Neuronal stem cell (in vitro differentiated cells): ENCODE measurements at regions not wholly inside any gene's neighbourhood (a gene's known extent, or its start where the extent isn't known, plus 50 kb on each side); places are given as distances from the start of the nearest gene placed in this dataset.
A peak's percentile ranks its signal among the peaks of the same experiment; 100 is the strongest.

ENCODE experiments used
- DNase-seq: peaks from one replicate; pipeline ENCODE4 v3.0.0-alpha.2; 2013; ENCODE audit warnings: low spot score
- H2AFZ ChIP-seq: one replicate; pipeline ENCODE4 v1.6.1; 2013; ENCODE audit warnings: mild to moderate bottlenecking, low read length, inconsistent platforms
- H2AK5ac ChIP-seq: 2 replicates; pipeline ENCODE4 v1.6.1; 2013; ENCODE audit warnings: low read depth, mild to moderate bottlenecking, inconsistent platforms, low read length, moderate library complexity, mixed read lengths
- H2BK120ac ChIP-seq: 2 replicates; pipeline ENCODE4 v1.6.1; 2013; ENCODE audit warnings: low read depth, mild to moderate bottlenecking, inconsistent platforms, low read length, moderate library complexity, mixed read lengths
- H2BK12ac ChIP-seq: one replicate; pipeline ENCODE4 v1.6.1; 2013; ENCODE audit warnings: low read length, inconsistent platforms
- H2BK15ac ChIP-seq: 2 replicates; pipeline ENCODE4 v1.6.1; 2013; ENCODE audit warnings: mild to moderate bottlenecking, low read length, inconsistent platforms, mixed read lengths
- H2BK5ac ChIP-seq: one replicate; pipeline ENCODE4 v1.6.1; 2013; ENCODE audit warnings: inconsistent platforms, mild to moderate bottlenecking, low read length, moderate library complexity
- H3K14ac ChIP-seq: one replicate; pipeline ENCODE4 v1.6.1; 2013; ENCODE audit warnings: low read length, inconsistent platforms
- H3K18ac ChIP-seq: 2 replicates; pipeline ENCODE4 v1.6.1; 2013; ENCODE audit warnings: low read length, inconsistent platforms
- H3K23ac ChIP-seq: 2 replicates; pipeline ENCODE4 v1.6.1; 2013; ENCODE audit warnings: low read depth, mild to moderate bottlenecking, mixed read lengths, low read length, inconsistent platforms; ENCODE audit not compliant: poor library complexity
- H3K27ac ChIP-seq: replicated peaks from 3 replicates; pipeline ENCODE4 v1.5.1; 2013; ENCODE audit warnings: low read length, inconsistent platforms
- H3K27me3 ChIP-seq, 3 experiments: 2 replicates each; pipeline ENCODE4 v1.6.1; 2013; ENCODE audit warnings: low read length in 3 of 3, mild to moderate bottlenecking in 2 of 3, inconsistent platforms in 1 of 3, low read depth in 1 of 3, mixed read lengths in 1 of 3, moderate library complexity in 1 of 3; ENCODE audit not compliant: control insufficient read depth in 3 of 3, insufficient read depth in 3 of 3
- H3K36me3 ChIP-seq, 2 donors: replicated peaks in 1 of 2; 2 replicates each; pipeline ENCODE4 v1.6.1; 2013; ENCODE audit warnings: low read length in 2 of 2; ENCODE audit not compliant: control insufficient read depth in 2 of 2, insufficient read depth in 2 of 2
- H3K4ac ChIP-seq: 2 replicates; pipeline ENCODE4 v1.6.1; 2013; ENCODE audit warnings: inconsistent platforms, mild to moderate bottlenecking, low read length, moderate library complexity
- H3K4me1 ChIP-seq, 2 donors: 1 replicate in 1 of 2; 2 replicates in 1 of 2; pipeline ENCODE4 v1.6.1; 2013; ENCODE audit warnings: low read length in 2 of 2, low read depth in 1 of 2; ENCODE audit not compliant: control insufficient read depth in 2 of 2, insufficient read depth in 1 of 2
- H3K4me2 ChIP-seq: one replicate; pipeline ENCODE4 v1.6.1; 2013; ENCODE audit warnings: mild to moderate bottlenecking, low read length, inconsistent platforms; ENCODE audit not compliant: insufficient read depth, poor library complexity, severe bottlenecking
- H3K4me3 ChIP-seq, 2 donors: 2 replicates each; pipeline ENCODE4 v1.5.1; 2013; ENCODE audit warnings: low read length in 2 of 2, mild to moderate bottlenecking in 2 of 2, inconsistent platforms in 1 of 2, moderate library complexity in 1 of 2
- H3K79me1 ChIP-seq: one replicate; pipeline ENCODE4 v1.6.1; 2013; ENCODE audit warnings: low read depth, mild to moderate bottlenecking, inconsistent platforms, low read length, moderate library complexity
- H3K9ac ChIP-seq: one replicate; pipeline ENCODE4 v1.6.1; 2013; ENCODE audit warnings: mild to moderate bottlenecking, low read depth, low read length, inconsistent platforms; ENCODE audit not compliant: poor library complexity
- H3K9me3 ChIP-seq, 2 donors: replicated peaks in 1 of 2; 2 replicates each; pipeline versions ENCODE3 to v1.6.1; 2013; ENCODE audit warnings: low read length in 2 of 2, mild to moderate bottlenecking in 2 of 2, inconsistent platforms in 1 of 2, low read depth in 1 of 2, mixed read lengths in 1 of 2, moderate library complexity in 1 of 2; ENCODE audit not compliant: control insufficient read depth in 2 of 2, insufficient read depth in 1 of 2
- H4K8ac ChIP-seq: one replicate; pipeline ENCODE4 v1.6.1; 2013; ENCODE audit warnings: low read depth, mild to moderate bottlenecking, inconsistent platforms, low read length, moderate library complexity
- H4K91ac ChIP-seq: one replicate; pipeline ENCODE4 v1.6.1; 2013; ENCODE audit warnings: low read length, low read depth, mild to moderate bottlenecking, inconsistent platforms; ENCODE audit not compliant: poor library complexity
- WGBS, 2 donors: extraction: QIAGEN DNeasy Blood & Tissue Kit; methylation state at CpG; one replicate each; pipeline ENCODE4 v1.1.7; 2013; ENCODE audit warnings: missing lambda C conversion rate in 2 of 2, mixed read lengths in 1 of 2; ENCODE audit not compliant: insufficient read length in 2 of 2, insufficient replicate concordance in 1 of 2; ENCODE audit errors: extremely low coverage in 2 of 2; 5-methylcytosine and 5-hydroxymethylcytosine counted together

GRCh38 chr4:62470020-62470419, 1269.9 kb downstream of the ADGRL3 start:
- Histone ChIP-seq H2AFZ (no peak overlapping the region), H3K23ac (no peak overlapping the region), H3K36me3 (no peaks in the 10 kb centered on the region), H2BK5ac (no peak overlapping the region), H3K4me1 (no peaks in the 10 kb centered on the region), H4K8ac (no peak overlapping the region), H4K91ac (no peak overlapping the region), H2BK120ac (no peak overlapping the region), H2BK12ac (no peak overlapping the region), H3K4me2 (no peak overlapping the region), H3K18ac (no peak overlapping the region), H3K14ac (no peak overlapping the region), H3K9me3 (no peaks in the 10 kb centered on the region), H3K27ac (no peak overlapping the region), H3K4me3 (no peak overlapping the region), H3K4ac (no peak overlapping the region), H3K27me3 (no peaks in the 10 kb centered on the region), H2BK15ac (no peak overlapping the region), H3K9ac (no peak overlapping the region), H2AK5ac (no peak overlapping the region), H3K79me1 (no peaks in the 10 kb centered on the region)
- no CpG with 5 or more reads among the region's 6 CpGs for WGBS, 2 donors
- DNase-seq: no peak

- no peaks in the 10 kb centered on the region for H3K36me3 ChIP-seq
- no peak overlapping the region for H3K23ac ChIP-seq
- H2AFZ ChIP-seq: no peak overlapping the region
- H3K4me3 ChIP-seq: no peak overlapping the region
- no peak overlapping the region for H2BK5ac ChIP-seq
- no peak overlapping the region for H3K14ac ChIP-seq
- no peaks in the 10 kb centered on the region for H3K4me1 ChIP-seq
- H4K8ac ChIP-seq: no peak overlapping the region
- no peaks in the 10 kb centered on the region for H3K79me1 ChIP-seq
- no peak overlapping the region for H3K4me2 ChIP-seq
- DNase-seq: no peak
- H3K9ac ChIP-seq: no peak overlapping the region
- H3K4ac ChIP-seq: no peak overlapping the region
- no peak overlapping the region for H2BK120ac ChIP-seq
- H3K27me3 ChIP-seq: no peaks in the 10 kb centered on the region
- no peak overlapping the region for H3K18ac ChIP-seq
- H4K91ac ChIP-seq: no peak overlapping the region
- no peak overlapping the region for H2BK12ac ChIP-seq
- no peaks in the 10 kb centered on the region for H3K9me3 ChIP-seq
- H2AK5ac ChIP-seq: no peak overlapping the region
- H3K27ac ChIP-seq: no peak overlapping the region
- H2BK15ac ChIP-seq: no peak overlapping the region
Measured at GRCh38 chr4:62461961-62462360, 1261.8 kb downstream of the ADGRL3 start.

GRCh38 chr4:62460329-62460728, 1260.2 kb downstream of the ADGRL3 start:
- H2BK5ac ChIP-seq: no peak overlapping the region
- no peak overlapping the region for H3K9ac ChIP-seq
- DNase-seq: no peak
- no peaks in the 10 kb centered on the region for H3K4me1 ChIP-seq
- no CpG with 5 or more reads among the region's 3 CpGs for WGBS, 2 donors
- H2BK12ac ChIP-seq: no peak overlapping the region
- no peak overlapping the region for H3K4me3 ChIP-seq
- H3K36me3 ChIP-seq: no peaks in the 10 kb centered on the region
- H3K4ac ChIP-seq: no peak overlapping the region
- no peak overlapping the region for H3K27ac ChIP-seq
- no peak overlapping the region for H2AK5ac ChIP-seq
- H3K27me3 ChIP-seq: no peaks in the 10 kb centered on the region
- H4K8ac ChIP-seq: no peak overlapping the region
- H3K14ac ChIP-seq: no peak overlapping the region
- no peak overlapping the region for H2BK15ac ChIP-seq
- H2BK120ac ChIP-seq: no peak overlapping the region
- no peaks in the 10 kb centered on the region for H3K9me3 ChIP-seq
- H3K4me2 ChIP-seq: no peak overlapping the region
- no peaks in the 10 kb centered on the region for H3K79me1 ChIP-seq
- no peak overlapping the region for H3K18ac ChIP-seq
- H3K23ac ChIP-seq: no peak overlapping the region
- H2AFZ ChIP-seq: no peak overlapping the region
- no peak overlapping the region for H4K91ac ChIP-seq

GRCh38 chr4:62457356-62457755, 1257.2 kb downstream of the ADGRL3 start:
- H3K18ac ChIP-seq: no peak overlapping the region
- DNase-seq: no peak
- H2BK5ac ChIP-seq: no peak overlapping the region
- H3K79me1 ChIP-seq: no peaks in the 10 kb centered on the region
- H3K27me3 ChIP-seq: no peaks in the 10 kb centered on the region
- H2BK12ac ChIP-seq: no peak overlapping the region
- no CpG with 5 or more reads among the region's 5 CpGs for WGBS, 2 donors
- no peaks in the 10 kb centered on the region for H3K36me3 ChIP-seq
- no peaks in the 10 kb centered on the region for H3K4me1 ChIP-seq
- no peak overlapping the region for H3K9ac ChIP-seq
- H3K4me2 ChIP-seq: no peak overlapping the region
- H2BK120ac ChIP-seq: no peak overlapping the region
- no peak overlapping the region for H3K14ac ChIP-seq
- H3K4me3 ChIP-seq: no peak overlapping the region
- H2AFZ ChIP-seq: peak overlapping the region; percentile 4
- H3K23ac ChIP-seq: no peak overlapping the region
- H3K4ac ChIP-seq: no peak overlapping the region
- no peak overlapping the region for H4K91ac ChIP-seq
- no peak overlapping the region for H4K8ac ChIP-seq
- H3K9me3 ChIP-seq: no peaks in the 10 kb centered on the region
- no peak overlapping the region for H3K27ac ChIP-seq
- H2AK5ac ChIP-seq: no peak overlapping the region
- no peak overlapping the region for H2BK15ac ChIP-seq
